Fibroblast of skin of right biceps (primary cell): ENCODE measurements at regions not wholly inside any gene's neighbourhood (a gene's known extent, or its start where the extent isn't known, plus 50 kb on each side); places are given as distances from the start of the nearest gene placed in this dataset.
A peak's percentile ranks its signal among the peaks of the same experiment; 100 is the strongest.
"Not testable (repeated sequence)": the region's sequence is repeated elsewhere in the genome, so short reads cannot be mapped to it uniquely, and the experiment has no call there.

Experiments used
- DNase-seq: peaks from one replicate; pipeline ENCODE4 v3.0.0-alpha.2; 2013

DNA sequence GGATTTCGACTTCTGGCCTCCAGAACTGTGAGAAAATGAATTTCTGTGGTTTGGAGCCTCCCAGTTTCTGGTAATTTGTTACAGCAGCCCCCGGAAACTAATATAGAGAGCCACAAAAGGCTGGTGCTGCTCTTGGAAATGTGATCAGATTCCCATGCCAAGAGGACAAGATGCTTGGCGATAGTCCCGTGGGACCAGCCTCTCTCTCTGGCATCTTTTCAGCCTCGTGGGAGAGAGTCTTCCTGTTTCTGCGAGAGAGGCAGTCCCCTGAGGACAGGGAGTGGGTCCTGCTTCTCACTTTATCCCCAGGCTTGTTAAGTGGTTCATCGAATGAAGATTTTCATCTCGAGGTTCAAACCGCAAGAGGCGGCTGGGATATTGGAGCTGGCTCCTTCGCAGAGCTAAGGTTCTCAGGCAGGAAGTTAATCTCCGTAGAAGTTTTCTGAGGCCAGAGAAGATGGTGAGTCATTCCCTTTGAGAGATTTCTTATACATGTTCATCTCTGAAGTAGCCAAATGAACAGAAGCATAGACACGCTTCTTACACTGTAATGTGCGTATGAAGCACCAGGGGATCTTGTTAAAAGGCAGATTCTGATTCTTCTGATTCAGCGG, 211.6 kb upstream of the SDK2 start:
- peak; percentile 46 for DNase-seq

DNA sequence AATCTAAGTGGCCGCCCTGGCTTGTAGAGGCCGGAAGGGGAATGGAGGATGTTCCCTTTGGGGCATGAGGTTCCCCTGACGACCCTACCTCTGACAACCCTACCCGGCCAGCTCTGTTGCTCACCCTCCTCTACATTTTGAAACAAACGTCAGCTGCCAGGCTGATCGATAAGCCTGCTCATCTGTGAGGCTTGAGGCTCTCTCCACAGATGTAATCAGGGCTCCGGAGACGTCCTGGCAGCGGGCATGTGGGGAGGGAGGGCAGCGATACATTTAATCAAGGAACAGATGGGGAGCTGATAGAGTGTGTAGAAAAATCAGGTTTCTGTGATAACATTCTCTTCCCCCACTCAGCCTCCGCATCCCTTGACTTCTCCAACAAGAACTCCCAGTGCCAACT, 212.3 kb upstream of the SDK2 start:
- no peak for DNase-seq

DNA sequence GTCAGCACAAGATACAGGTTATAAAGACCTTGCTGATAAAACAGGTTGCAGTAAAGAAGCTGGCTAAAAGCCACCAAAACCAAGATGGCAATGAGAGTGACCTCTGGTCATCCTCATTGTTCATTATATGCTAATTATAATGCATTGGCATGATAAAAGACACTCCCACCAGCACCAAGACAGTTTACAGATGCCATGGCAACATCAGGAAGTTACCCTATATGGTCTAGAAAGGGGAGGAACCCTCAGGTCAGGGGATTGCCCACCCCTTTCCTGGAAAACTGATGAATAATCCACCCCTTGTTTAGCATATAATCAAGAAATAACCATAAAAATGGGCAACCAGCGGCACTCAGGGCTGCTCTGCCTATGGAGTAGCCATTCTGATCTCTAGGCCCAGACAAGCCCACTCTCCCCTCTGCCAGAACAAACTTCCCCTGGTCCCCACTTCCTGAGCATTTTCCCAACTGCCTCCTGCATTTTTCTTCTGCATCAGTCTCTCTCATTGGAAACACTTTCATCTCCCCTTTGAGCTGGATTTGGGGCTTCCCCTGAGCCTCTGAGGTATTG, 215.3 kb upstream of the SDK2 start:
- not testable (repeated sequence) for DNase-seq

DNA sequence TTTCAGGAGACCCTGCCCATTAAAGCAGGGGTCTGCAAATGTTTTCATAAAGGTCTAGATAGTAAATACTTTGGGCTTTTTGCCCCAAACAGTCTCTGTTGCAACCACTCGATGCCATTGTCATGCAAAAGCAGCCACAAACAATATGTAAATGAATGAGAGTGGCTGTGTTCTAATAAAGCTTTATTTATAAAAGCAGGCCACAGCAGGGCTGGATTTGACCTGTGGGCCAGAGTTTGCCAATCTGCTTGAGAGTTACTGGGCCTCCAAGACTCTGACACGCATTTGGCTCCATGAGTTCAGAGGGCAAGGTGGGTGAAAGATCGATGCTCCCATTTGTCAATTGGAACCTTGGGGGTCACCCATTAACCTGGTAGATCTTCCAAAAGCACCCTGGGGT, 217.3 kb upstream of the SDK2 start:
- DNase-seq, result no peak

DNA sequence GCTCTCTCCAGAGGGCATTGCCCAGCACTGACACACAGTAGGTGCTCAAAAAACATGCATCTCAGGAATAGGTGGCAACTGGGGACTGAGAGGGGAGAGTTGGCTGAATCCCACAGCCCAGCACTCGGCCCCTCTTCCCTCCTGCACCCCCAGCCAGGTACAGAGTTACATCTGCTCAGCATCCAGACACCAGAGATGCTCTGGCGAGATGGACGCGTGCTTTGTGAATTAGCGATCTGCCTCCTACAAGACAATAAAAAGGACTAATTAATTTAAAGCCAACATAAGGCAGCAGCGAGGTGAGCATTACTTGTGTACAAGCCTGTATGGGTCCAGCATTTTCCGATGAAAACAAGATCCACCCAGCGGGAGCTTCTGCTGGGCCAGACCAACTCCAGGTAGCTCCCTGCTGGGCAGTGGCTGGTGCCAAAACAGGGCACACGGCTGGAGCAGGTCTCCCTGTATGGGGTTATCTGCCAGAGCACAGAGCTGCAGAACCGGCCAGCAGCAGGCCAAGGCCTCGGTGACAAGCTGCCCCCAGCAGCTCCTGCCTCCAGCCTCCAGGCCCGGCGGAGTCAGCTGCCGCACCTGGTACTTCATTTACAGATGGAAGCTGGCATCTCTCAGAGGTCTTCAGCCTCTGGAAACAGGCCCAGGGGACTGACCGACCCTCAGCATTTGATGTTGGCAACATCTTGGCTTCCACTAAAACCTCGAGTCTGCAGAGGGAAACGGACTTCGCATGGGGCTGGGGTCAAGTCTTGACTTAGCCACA, 219.7 kb upstream of the SDK2 start:
- DNase-seq, result no peak

DNA sequence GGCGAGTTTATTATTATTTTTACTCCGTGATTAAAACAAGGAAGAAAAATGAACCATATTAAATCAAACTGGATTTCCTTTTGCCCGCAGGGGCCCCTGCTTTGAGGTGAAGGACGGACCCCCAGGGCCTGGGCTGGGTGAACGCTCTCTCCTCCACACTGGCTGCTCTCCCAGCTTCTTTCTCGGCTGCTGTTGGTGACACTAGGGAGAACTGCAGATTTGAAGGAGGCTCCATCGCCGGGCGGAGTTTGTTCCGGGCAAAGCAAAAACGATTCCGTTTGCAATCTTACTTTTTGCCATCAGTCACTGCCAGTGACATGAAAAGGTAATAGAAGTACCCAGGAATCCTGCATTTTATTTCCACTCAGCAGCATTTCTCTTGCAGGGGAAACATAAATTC, 221.6 kb upstream of the SDK2 start:
- DNase-seq, result no peak

DNA sequence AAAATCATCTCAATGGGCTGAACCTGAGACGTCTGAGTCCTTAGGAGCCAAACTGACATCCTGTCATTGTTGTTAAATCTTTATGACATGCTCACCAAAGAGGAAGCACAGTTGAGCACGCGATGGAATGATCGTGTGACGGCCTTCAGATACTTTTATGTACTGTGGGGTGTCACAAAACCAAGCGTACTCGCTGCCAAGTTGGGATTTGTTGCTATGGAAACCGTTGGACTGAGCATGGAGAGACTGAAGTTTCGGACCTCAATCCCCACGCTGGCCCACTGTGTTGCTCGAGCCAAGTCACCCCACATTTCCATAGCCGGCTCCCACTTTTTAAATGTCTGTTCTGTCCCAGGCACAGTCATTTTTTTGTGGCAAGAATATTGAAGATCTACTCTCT, 222.8 kb upstream of the SDK2 start:
- no peak for DNase-seq

DNA sequence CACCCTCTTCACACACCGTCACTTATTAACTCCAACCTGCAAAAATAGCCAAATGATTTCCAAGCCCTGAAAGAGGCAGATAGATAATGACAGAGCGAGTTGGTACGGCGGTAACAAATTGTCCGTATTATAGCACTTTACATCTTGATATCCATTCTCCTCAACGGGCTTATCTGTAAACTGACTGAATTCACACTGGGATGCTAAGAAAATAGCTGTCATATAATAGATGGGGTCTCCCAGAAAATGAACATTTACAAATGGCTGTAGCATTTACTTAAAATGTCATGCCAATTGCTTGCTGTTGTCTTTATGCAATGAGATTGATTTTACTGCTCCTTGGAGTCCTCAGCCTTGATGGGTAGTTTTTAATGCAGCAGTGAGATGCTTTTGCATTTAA, 225.8 kb upstream of the SDK2 start:
- DNase-seq, result no peak

DNA sequence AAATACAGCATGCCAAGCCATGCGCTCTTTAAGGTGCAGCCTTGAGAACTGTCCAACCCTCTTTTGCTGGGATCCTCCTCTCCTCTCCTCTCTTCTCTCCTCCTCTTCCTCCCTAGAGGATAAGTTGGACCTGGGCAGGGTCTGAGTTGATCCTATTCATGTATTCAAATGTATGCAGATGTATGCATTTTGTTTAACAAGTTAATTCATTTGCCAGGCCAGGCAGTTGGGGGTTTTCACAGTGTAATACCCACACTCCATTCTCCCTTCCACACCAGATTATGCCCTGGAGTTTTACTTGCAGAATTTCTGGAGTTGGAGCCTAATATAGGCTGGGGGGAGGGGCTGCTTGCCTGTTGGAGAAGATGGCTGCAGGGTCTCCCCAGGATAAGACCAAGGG, 226.2 kb upstream of the SDK2 start:
- DNase-seq, result no peak

DNA sequence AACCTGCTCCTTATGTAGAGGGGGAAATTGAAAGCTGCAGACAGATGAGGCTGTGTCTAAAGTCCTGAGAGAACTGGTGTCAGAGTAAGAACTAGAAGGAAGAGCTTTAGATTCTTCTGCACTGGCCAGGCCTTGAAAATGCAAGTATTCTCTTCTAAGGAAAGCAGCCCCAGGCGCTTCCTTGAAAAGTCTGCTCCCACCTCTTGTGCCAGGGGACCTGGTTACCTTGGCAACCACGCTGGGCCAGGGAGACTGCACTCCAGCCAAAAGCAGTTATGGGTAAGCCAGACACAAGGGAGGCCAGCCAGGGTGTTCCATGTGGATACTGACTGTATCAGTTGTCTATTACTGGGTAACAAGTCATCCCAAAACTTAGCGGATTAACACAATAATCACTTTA, 228.6 kb upstream of the SDK2 start:
- DNase-seq, result no peak

DNA sequence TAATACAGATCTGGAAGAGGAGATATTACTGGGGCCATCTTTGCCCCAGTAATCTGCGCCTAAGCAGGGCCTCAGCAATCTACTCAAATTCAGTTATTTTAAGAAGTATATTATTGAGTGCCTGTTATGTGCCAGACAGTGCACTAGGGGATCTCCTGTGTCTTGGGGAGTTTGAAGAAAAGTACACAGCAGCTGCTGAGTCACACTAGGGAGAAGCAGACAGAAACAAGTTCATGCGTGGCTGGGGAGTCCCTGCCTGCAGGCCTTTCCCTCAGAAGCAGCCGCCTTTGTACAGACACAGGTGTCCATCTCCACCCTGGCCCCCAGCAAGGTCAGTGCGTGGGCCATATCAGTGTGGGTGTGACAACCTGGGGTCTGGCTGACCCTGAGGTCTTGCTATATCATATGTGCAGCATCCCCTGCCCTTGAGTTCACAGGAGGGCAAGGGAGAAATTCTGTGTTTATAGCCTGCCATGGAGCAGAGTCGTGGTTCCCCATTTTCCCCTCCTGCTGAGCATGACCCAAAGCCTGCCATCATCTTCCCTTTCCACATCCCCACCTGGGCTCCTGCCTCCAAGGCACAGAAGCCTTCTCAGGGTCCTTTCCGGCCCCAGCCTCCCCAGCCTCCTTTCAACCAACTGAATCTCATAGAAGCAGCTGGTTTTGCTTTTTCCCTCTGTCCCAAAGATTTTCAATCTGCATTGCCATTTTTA, 229.9 kb upstream of the SDK2 start:
- no peak for DNase-seq

DNA sequence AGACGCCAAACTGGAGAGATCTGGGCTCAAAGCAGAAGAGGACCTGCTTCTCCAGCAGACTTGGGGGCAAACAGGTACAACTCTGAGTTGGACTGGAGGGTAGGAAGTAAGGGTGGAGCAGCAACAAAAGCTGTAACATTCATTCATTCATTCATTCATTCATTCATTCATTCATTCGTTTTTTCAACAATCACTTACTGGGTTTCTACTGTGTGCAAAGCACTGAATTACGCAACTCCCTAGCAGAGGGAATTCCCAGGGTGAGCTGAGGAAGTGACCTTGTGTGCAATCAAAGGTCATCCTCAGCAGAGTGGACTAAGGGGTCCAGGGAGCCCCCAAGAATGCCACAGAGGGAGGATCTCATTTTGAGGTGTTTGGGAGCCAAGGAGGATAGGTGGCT, 231.1 kb upstream of the SDK2 start:
- DNase-seq, result no peak

DNA sequence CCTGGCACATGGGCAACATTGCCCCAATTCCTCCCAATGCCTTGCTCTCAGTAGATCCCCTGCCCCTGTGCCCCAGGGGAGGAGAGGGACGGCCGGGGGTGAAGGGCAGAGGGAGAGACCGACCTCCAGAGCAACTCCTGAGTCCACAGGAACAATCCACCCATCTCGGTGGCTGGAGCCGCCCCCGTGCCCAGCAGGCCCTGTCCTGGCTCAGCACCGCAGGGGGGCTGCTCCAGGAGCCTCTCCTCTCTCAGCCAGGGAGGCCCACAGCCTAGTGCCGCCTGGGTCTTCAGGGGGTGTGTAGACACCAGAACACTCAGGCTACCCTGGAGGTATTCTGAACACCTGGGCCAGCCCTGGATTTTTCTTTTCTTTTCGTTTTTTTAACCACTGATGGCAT, 233.7 kb upstream of the SDK2 start:
- no peak for DNase-seq

DNA sequence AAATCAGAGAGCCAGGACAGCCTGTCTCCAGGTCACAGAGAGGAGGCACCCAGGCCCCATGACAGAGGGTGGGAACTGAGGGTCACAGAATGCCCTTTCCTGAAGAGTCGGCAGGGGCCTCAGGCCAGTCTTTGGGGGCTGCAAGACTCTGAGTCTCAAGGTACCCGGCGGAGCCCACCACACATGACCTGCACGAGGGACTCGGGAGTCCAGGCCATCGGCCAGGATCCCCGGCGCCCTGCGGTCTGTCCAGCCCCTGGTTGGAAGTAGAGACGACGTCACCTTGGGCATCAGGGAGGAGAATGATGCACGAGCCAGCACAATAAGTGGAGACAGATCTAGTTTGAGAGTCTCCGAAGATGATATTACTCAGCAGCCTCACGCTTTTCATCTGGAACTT, 234.7 kb upstream of the SDK2 start:
- no peak for DNase-seq

DNA sequence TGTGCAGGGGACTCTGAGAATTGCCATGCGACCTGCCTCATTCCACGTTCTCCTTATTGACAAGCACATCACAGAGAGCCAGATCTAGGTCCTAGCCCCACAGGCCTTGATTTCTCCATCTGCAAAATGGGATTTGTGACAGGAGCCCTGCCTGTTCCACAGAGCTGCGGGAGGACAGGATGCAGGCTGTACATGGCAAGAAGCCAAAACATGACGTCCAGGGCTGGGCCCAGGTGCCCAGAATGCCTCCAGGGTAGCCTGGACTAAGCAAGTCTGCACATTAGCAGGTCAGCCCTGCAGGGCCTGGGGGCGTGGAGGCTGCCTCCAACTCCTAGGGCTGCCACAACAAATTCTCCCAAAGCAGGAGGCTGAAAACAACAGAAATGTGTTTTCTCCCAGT, 235.7 kb upstream of the SDK2 start:
- no peak for DNase-seq

DNA sequence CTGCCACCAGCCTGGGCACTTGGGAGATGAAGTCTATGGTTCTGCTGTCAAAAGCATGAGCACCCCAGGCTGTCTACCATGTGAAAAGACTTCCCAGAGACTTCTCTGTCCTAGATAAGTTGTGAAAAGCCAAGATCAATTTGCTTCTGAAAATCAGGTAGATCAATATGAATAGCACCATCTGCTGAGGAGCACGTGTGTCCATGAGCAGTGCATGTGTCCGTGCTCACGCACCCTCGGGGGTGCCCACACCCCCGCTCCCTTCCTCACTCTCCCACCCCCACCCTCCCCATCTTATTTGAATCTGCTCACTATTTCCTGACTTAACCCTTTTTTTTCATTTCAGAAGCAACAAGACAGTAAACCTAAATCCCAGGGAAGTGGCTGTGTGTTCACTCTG, 238.3 kb upstream of the SDK2 start:
- no peak for DNase-seq

DNA sequence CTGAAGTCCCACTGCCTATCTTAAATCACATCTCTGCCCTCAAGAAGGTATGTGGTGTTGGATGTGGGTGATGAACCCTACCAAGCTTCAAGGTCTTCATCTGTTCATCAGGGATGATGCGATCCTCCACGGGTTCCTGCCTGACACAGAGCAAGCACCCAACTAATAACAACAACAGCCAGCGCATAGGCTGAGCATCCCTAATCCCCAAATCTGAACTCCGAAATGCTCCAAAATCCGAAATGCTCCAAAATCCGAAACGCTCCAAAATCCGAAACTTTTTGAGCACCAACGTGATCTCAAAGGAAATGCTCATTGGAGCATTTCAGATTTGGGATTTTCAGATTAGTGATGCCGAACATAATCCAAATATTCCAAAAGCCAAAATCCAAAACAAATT, 238.9 kb upstream of the SDK2 start:
- no peak for DNase-seq

DNA sequence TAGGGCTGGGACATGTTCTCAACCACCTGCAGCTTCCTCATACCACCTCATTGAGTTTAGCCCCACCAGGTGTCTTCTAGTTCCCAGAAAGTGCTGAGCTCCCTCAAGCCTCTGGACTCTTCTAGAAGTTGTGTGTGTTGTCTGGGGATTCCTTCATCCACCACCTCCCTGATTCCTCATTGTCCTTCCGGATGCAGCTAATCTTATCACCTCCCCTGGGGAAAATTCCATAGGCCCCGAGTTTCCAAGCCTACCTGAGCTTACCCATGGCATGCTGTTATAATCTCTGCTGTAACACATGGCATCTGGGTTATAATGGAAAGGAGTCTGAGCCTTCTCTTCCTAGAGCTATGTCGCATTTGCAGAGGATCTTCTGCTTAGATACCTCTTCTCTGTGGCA, 243.5 kb upstream of the SDK2 start:
- no peak for DNase-seq

DNA sequence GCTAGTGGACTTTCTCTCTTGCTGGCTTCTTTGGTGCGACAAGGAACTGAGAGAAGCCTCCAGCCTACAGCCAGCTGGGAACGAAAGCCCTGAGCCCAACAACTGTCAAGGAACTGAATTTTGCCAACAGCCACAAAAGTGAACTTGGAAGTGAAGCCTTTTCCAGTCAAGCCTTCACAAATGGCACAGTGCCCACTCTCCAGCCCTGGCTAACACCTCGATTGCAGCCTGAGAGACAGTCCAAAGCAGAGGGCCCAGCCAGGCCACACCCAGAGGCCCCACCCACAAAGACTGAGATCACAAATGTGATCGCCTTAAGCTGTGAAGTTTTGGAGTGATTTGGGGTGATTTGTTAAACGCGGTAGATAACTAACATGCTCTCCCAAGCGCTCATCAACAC, 244.6 kb upstream of the SDK2 start:
- no peak for DNase-seq

DNA sequence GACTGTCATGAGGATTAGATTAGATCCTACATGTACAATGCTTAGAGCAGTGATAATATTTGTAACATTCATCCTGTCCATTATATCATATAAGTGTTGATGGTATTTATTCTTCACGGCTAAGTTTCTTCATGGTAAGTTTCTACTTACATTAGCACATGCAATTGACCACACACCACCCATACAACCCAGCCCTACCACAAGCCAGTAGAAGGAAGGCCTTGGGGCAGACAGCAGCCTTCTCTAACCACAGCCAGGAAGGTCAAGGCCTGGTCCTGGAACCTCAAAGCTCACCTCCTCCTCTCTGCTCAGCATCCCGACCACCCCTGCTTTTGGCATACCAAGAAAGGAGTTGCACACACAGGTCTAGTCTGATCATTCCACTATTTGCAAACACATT, 245.2 kb upstream of the SDK2 start:
- DNase-seq, result no peak

DNA sequence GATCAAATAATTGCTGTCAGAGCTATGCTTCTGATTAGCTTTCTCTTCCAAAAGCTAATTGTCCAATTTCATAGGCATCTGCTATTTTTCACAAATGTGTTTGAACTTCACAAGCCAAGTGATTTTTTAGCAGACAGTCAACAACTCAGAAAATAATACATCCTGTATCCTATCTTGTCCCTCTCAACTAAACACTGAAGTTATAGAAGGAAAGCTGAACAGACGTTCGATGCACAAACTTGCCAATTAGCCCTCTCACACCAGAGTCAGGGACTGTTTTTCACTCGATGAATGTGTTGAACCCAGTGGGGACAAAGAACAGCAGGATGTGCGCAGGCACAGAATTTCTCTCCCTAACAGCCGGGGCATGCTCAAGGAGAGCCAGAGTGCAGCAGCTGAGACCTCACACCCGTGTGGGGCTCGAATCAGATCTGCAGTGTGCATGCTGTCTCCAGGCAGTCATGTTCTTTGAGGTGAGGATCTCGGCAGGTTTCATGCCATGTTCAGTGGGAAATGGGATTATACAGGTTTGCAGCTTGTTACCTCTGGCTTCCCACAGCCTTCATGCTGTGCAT, 246.7 kb upstream of the SDK2 start:
- DNase-seq, result no peak

DNA sequence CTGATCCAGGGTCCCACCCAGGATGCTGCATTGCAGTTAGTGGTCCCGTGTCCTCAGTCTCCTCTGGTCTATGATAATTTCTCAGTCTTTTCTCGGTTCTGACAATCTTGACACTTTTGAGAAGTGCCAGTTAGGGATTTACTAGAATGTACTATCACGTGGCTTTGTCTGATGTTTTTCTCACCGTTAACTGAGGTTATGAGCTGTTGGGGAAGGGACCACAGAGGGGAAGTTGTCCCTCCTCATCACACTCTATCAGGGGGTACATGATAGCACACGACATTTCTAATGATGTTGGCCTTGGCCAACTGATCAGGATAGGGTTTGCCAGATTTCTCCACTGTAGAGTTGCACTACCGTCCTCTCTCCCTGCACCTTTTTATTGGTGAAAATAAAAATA, 250.9 kb upstream of the SDK2 start:
- no peak for DNase-seq

DNA sequence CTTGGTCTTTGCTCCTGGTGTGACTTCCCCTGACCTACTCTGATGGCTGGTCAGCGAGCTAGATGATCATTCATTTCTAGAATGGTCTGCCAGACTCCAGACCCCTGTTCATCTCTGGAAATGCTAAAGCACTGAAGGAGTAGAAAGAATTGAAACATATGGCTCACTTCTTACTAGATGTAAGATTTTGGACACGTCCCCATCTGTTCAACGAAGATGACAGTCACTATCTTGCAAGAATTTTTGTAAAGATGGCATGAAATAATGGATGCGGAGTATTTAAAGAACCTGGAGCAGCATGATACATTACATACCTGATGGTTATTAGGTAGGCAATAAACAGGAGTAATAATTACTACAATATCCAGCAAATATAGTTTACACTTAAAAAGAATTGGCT, 252.7 kb upstream of the SDK2 start:
- DNase-seq, result no peak

DNA sequence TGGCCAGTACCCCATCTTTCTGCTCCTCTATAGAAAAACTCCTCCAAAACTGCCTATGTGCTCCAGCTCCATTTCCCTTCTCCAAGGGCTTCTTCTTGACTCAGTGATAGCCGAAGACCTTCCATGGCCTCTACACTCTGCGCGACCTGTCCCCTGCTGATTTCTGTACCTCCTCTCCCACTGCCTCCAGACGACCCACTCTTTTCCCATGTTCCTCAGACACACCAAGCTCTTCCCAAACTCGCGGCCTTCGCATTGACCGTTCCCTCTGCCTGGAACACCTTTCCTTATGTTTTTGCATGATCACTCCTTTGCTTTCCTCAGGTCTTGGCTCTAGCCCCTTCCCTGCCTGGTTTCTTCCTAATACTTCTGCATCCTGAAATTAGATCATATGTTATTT, 255.6 kb upstream of the SDK2 start:
- no peak for DNase-seq
